Omental fat pad (tissue), 3 donors: ENCODE measurements at regions not wholly inside any gene's neighbourhood (a gene's known extent, or its start where the extent isn't known, plus 50 kb on each side); places are given as distances from the start of the nearest gene placed in this dataset.

Experiments used
- ATAC-seq: fragments of 150-250 bp; one replicate; pipeline ENCODE4 v1.9.1; 2016; ENCODE audit warnings: mild to moderate bottlenecking, moderate library complexity; ENCODE audit not compliant: low FRiP score
- DNase-seq: peaks from one replicate; pipeline ENCODE4 v3.0.0-alpha.2; 2019; ENCODE audit warnings: low spot score
- TF ChIP-seq, protein P1 (sequence below), 3 donors: fragments of 450-650 bp; IDR thresholded peaks; one replicate each; pipeline ENCODE4 v1.5.1; 2016 to 2017; ENCODE audit warnings: antibody characterized with exemption in 3 of 3, mild to moderate bottlenecking in 3 of 3, moderate library complexity in 2 of 3

GRCh38 chr14:73780896-73781295 is 66.7 kb upstream of the PNMA1 start:
- no peak for DNase-seq
- no peak for ATAC-seq
- TF ChIP-seq, protein P1, sequence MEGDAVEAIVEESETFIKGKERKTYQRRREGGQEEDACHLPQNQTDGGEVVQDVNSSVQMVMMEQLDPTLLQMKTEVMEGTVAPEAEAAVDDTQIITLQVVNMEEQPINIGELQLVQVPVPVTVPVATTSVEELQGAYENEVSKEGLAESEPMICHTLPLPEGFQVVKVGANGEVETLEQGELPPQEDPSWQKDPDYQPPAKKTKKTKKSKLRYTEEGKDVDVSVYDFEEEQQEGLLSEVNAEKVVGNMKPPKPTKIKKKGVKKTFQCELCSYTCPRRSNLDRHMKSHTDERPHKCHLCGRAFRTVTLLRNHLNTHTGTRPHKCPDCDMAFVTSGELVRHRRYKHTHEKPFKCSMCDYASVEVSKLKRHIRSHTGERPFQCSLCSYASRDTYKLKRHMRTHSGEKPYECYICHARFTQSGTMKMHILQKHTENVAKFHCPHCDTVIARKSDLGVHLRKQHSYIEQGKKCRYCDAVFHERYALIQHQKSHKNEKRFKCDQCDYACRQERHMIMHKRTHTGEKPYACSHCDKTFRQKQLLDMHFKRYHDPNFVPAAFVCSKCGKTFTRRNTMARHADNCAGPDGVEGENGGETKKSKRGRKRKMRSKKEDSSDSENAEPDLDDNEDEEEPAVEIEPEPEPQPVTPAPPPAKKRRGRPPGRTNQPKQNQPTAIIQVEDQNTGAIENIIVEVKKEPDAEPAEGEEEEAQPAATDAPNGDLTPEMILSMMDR (IDR thresholded peaks at IDR 0.05): no peak

- DNase-seq: no peak
- TF ChIP-seq, protein P1 (IDR thresholded peaks at IDR 0.05): no peak
- ATAC-seq: no peak
Observed at GRCh38 chr14:73780391-73780790, 66.2 kb upstream of the PNMA1 start.

DNA sequence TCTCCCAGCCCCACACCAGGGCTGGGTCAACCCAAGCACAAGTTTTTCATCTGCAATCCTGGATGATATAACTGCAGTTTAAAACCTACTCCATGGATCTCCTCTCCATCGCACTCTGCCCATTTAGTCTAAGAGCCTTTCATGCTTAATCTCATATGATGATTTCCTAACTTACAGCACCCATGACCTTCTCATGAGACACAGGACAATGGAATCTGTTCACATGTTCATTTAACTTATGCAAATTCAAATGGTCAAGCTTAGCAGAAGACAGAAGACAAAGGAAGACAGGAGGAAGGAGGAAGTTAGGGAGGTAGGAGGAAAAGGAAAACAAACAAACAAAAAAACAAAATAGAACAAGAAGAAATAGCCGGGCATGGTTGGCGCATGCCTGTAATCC is 64.6 kb upstream of the PNMA1 start:
- TF ChIP-seq, protein P1 (IDR thresholded peaks at IDR 0.05): no peak
- DNase-seq (no peak), ATAC-seq (no peak)

DNA sequence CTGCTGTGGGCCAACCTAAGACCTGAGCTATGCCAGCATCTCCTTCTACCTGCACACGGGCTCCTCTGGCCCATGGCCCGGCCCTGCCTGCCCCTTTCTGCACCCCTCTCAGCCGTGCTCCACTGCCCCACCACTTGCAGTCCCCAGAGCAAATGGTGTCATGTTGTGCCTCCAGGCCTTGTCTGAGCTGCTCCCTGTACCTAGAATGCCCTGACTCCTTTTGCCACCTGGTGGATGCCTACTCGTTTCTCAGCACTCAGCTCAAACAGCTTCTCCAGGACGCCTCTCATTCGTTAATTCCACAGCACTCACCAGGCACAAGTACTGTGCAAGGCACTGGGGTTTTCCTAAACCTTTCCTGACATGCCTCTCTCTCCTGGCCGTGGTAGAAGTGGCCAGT is 63.2 kb upstream of the PNMA1 start:
- ATAC-seq (no peak), DNase-seq (no peak)
- TF ChIP-seq, protein P1 (IDR thresholded peaks at IDR 0.05): no peak

- TF ChIP-seq, protein P1 (IDR thresholded peaks at IDR 0.05): no peak
- ATAC-seq (no peak), DNase-seq (no peak)
Observed at GRCh38 chr14:73776194-73776537, 62.0 kb upstream of the PNMA1 start.

- ATAC-seq (no peak), DNase-seq (no peak)
- TF ChIP-seq, protein P1 (IDR thresholded peaks at IDR 0.05): no peak
Observed at GRCh38 chr14:73775339-73776193, 61.4 kb upstream of the PNMA1 start.

- no peak for DNase-seq
- ATAC-seq: no peak
- TF ChIP-seq, protein P1 (IDR thresholded peaks at IDR 0.05): no peak
Observed at GRCh38 chr14:73774671-73775070, 60.5 kb upstream of the PNMA1 start.
